Lower lobe of right lung (tissue), 2 donors: ENCODE measurements at regions not wholly inside any gene's neighbourhood (a gene's known extent, or its start where the extent isn't known, plus 50 kb on each side); places are given as distances from the start of the nearest gene placed in this dataset.
"Not testable (repeated sequence)": the region's sequence is repeated elsewhere in the genome, so short reads cannot be mapped to it uniquely, and the experiment has no call there.

Experiments used
- ATAC-seq, 2 donors: fragments of 200-7000 bp; cut with Tn5 transposase; one replicate each; pipeline ENCODE4 v1.9.1; 2020 to 2022; ENCODE audit warnings: mild to moderate bottlenecking in 2 of 2, moderate library complexity in 2 of 2
- DNase-seq: peaks from one replicate; pipeline ENCODE4 v3.0.0-alpha.2; 2020
- H3K27ac ChIP-seq: fragments of 200-600 bp; one replicate; pipeline ENCODE4 v1.8.0; 2022
- H3K27me3 ChIP-seq: fragments of 200-600 bp; one replicate; pipeline ENCODE4 v1.8.0; 2022; ENCODE audit warnings: low read depth
- H3K36me3 ChIP-seq: fragments of 200-600 bp; one replicate; pipeline ENCODE4 v1.8.0; 2022; ENCODE audit warnings: mild to moderate bottlenecking
- H3K4me1 ChIP-seq: fragments of 200-600 bp; one replicate; pipeline ENCODE4 v1.8.0; 2022
- H3K4me3 ChIP-seq: fragments of 200-600 bp; one replicate; pipeline ENCODE4 v1.8.0; 2022; ENCODE audit warnings: mild to moderate bottlenecking
- H3K9me3 ChIP-seq: fragments of 200-600 bp; one replicate; pipeline ENCODE4 v1.8.0; 2022
- CTCF ChIP-seq: fragments of 200-600 bp; IDR thresholded peaks from one replicate; pipeline ENCODE4 v1.8.0; 2022; ENCODE audit warnings: antibody characterized with exemption, mild to moderate bottlenecking
- intact Hi-C: fragments of 100-400 bp; cut with DNase I; formaldehyde crosslinking; loops from one replicate; pipeline ENCODE4 v1.11.0; 2022
- donor health status: DM: no; HTN: yes; CAD: no; lungs with severe emphysema.

- ATAC-seq (no peak), DNase-seq (no peak)
- intact Hi-C loops = no loop called here
- Histone ChIP-seq H3K4me3 (no peak overlapping the region), H3K27me3 (no peaks in the 10 kb centered on the region), H3K9me3 (no peaks in the 10 kb centered on the region), H3K27ac (no peak overlapping the region), H3K4me1 (no peaks in the 10 kb centered on the region), H3K36me3 (no peaks in the 10 kb centered on the region)
- TF ChIP-seq CTCF = no peak
Measured at GRCh38 chrY:18889548-18889947, 116.0 kb upstream of the HSFY2 start.

- no peak for TF ChIP-seq CTCF
- ATAC-seq (no peak), DNase-seq (no peak)
- H3K27ac ChIP-seq = no peak overlapping the region
- H3K4me3 ChIP-seq = no peak overlapping the region
- H3K36me3 ChIP-seq = no peaks in the 10 kb centered on the region
- H3K4me1 ChIP-seq = no peaks in the 10 kb centered on the region
- H3K27me3 ChIP-seq = no peaks in the 10 kb centered on the region
- intact Hi-C loops = no loop called here
- no peaks in the 10 kb centered on the region for H3K9me3 ChIP-seq
Measured at GRCh38 chrY:18884748-18885147, 111.2 kb upstream of the HSFY2 start.

GRCh38 chrY:18869145-18869544 lies 95.6 kb upstream of the HSFY2 start:
- H3K9me3 ChIP-seq, intact Hi-C loops, H3K4me3 ChIP-seq, ATAC-seq, DNase-seq, H3K27me3 ChIP-seq, H3K36me3 ChIP-seq, H3K27ac ChIP-seq, H3K4me1 ChIP-seq: not testable (repeated sequence)

GRCh38 chrY:18866887-18867551 lies 93.5 kb upstream of the HSFY2 start:
- H3K27me3 ChIP-seq, intact Hi-C loops, DNase-seq, H3K9me3 ChIP-seq, ATAC-seq, H3K36me3 ChIP-seq, H3K4me3 ChIP-seq, H3K4me1 ChIP-seq, H3K27ac ChIP-seq: not testable (repeated sequence)

GRCh38 chrY:18860856-18861255 lies 87.3 kb upstream of the HSFY2 start:
- H3K36me3 ChIP-seq, H3K4me3 ChIP-seq, ATAC-seq, DNase-seq, intact Hi-C loops, H3K9me3 ChIP-seq, H3K27me3 ChIP-seq, H3K27ac ChIP-seq, H3K4me1 ChIP-seq: not testable (repeated sequence)

- H3K9me3 ChIP-seq, ATAC-seq, H3K27me3 ChIP-seq, DNase-seq, H3K36me3 ChIP-seq, intact Hi-C loops, H3K4me1 ChIP-seq, H3K4me3 ChIP-seq, H3K27ac ChIP-seq: not testable (repeated sequence)
Measured at GRCh38 chrY:18858484-18859191, 85.1 kb upstream of the HSFY2 start.

GRCh38 chrY:18855184-18855583 lies 81.6 kb upstream of the HSFY2 start:
- H3K27me3 ChIP-seq, H3K27ac ChIP-seq, DNase-seq, H3K4me1 ChIP-seq, intact Hi-C loops, H3K36me3 ChIP-seq, H3K9me3 ChIP-seq, ATAC-seq, H3K4me3 ChIP-seq: not testable (repeated sequence)

- not testable (repeated sequence) for DNase-seq
Measured at GRCh38 chrY:18853323-18853722, 79.8 kb upstream of the HSFY2 start.

GRCh38 chrY:18836643-18837042 lies 63.1 kb upstream of the HSFY2 start:
- H3K27me3 ChIP-seq, H3K4me1 ChIP-seq, H3K27ac ChIP-seq, DNase-seq, intact Hi-C loops, H3K4me3 ChIP-seq, H3K9me3 ChIP-seq, ATAC-seq, H3K36me3 ChIP-seq: not testable (repeated sequence)

More at GRCh38 chrY:18853323-18853722, 79.8 kb upstream of the HSFY2 start:
- H3K27ac ChIP-seq, H3K36me3 ChIP-seq, H3K9me3 ChIP-seq, H3K27me3 ChIP-seq, intact Hi-C loops, H3K4me1 ChIP-seq, H3K4me3 ChIP-seq: not testable (repeated sequence)
- ATAC-seq = peak in 1 of 2 donors; percentile 78
